ENCODE measurements at regions not wholly inside any gene's neighbourhood (a gene's known extent, or its start where the extent isn't known, plus 50 kb on each side); places are given as distances from the start of the nearest gene placed in this dataset.

GRCh38 chr15:47972738-47973137 lies 148.1 kb upstream of the SLC24A5 start:
- ATAC-seq (ENCODE audit: low FRiP score) (no peak), DNase-seq (ENCODE audit: low spot score) (no peak)
- no peak for TF ChIP-seq CTCF (IDR thresholded peaks at IDR 0.05)

GRCh38 chr15:47974724-47975123 lies 146.1 kb upstream of the SLC24A5 start:
- no peak for ATAC-seq (ENCODE audit: low FRiP score)

GRCh38 chr15:47975427-47975826 lies 145.4 kb upstream of the SLC24A5 start:
- no peak for ATAC-seq (ENCODE audit: low FRiP score)
- TF ChIP-seq CTCF (IDR thresholded peaks at IDR 0.05) = no peak

More at GRCh38 chr15:47974724-47975123, 146.1 kb upstream of the SLC24A5 start:
- no peak for TF ChIP-seq CTCF (IDR thresholded peaks at IDR 0.05)
- DNase-seq (ENCODE audit: low spot score) = no peak

GRCh38 chr15:47983533-47983932 lies 137.3 kb upstream of the SLC24A5 start:
- ATAC-seq (ENCODE audit: low FRiP score) = no peak
- no peak for DNase-seq (ENCODE audit: low spot score)
- TF ChIP-seq CTCF (IDR thresholded peaks at IDR 0.05) = no peak

More at GRCh38 chr15:47975427-47975826, 145.4 kb upstream of the SLC24A5 start:
- DNase-seq (ENCODE audit: low spot score) = no peak

GRCh38 chr15:47985568-47985967 lies 135.2 kb upstream of the SLC24A5 start:
- ATAC-seq (ENCODE audit: low FRiP score) (no peak), DNase-seq (ENCODE audit: low spot score) (no peak)
- no peak for TF ChIP-seq CTCF (IDR thresholded peaks at IDR 0.05)

GRCh38 chr15:47987461-47987860 lies 133.3 kb upstream of the SLC24A5 start:
- no peak for ATAC-seq (ENCODE audit: low FRiP score)
- DNase-seq (ENCODE audit: low spot score) = no peak
- TF ChIP-seq CTCF (IDR thresholded peaks at IDR 0.05) = no peak

- DNase-seq (ENCODE audit: low spot score) (no peak), ATAC-seq (ENCODE audit: low FRiP score) (peak; percentile 76)
- TF ChIP-seq CTCF (IDR thresholded peaks at IDR 0.05) = no peak
These were observed 132.8 kb upstream of the SLC24A5 start for GRCh38 chr15:47987908-47988532.
